Natural killer cell treated with Interleukin-12 subunit alpha and Interleukin-12 subunit beta and Interleukin-15 and Interleukin-18, amount 100 ng/mL, for 72 hours (primary cell): ENCODE measurements at regions not wholly inside any gene's neighbourhood (a gene's known extent, or its start where the extent isn't known, plus 50 kb on each side); places are given as distances from the start of the nearest gene placed in this dataset.
"Not testable (repeated sequence)": the region's sequence is repeated elsewhere in the genome, so short reads cannot be mapped to it uniquely, and the experiment has no call there.

Source experiments
- ATAC-seq, 2 donors: fragments of 150-1000 bp; cut with Tn5 transposase in 1 of 2; sonication (Bioruptor Pico), chemical (Tn5 transposase) in 1 of 2; 2 replicates each; pipeline ENCODE4 v1.10.0; 2021
- DNase-seq: peaks from one replicate; pipeline ENCODE4 v3.0.0; 2022; ENCODE audit warnings: low spot score
- H3K27ac Mint-ChIP-seq, 2 donors: 1 replicate in 1 of 2; 2 replicates in 1 of 2; pipeline ENCODE4 v1.8.0; 2022; ENCODE audit warnings: mixed read lengths in 2 of 2, mild to moderate bottlenecking in 1 of 2, moderate library complexity in 1 of 2
- H3K27me3 Mint-ChIP-seq, 2 donors: 1 replicate in 1 of 2; 2 replicates in 1 of 2; pipeline ENCODE4 v1.8.0; 2022; ENCODE audit warnings: mixed read lengths in 2 of 2
- H3K36me3 Mint-ChIP-seq: one replicate; pipeline ENCODE4 v1.8.0; 2022; ENCODE audit warnings: mixed read lengths
- H3K4me1 Mint-ChIP-seq, 2 donors: 1 replicate in 1 of 2; 2 replicates in 1 of 2; pipeline ENCODE4 v1.8.0; 2022; ENCODE audit warnings: low read depth in 2 of 2, mixed read lengths in 2 of 2, mild to moderate bottlenecking in 1 of 2
- H3K4me3 Mint-ChIP-seq: one replicate; pipeline ENCODE4 v1.8.0; 2022; ENCODE audit warnings: mixed read lengths
- H3K9me3 Mint-ChIP-seq: 2 replicates; pipeline ENCODE4 v1.8.0; 2022; ENCODE audit warnings: mixed read lengths

DNA sequence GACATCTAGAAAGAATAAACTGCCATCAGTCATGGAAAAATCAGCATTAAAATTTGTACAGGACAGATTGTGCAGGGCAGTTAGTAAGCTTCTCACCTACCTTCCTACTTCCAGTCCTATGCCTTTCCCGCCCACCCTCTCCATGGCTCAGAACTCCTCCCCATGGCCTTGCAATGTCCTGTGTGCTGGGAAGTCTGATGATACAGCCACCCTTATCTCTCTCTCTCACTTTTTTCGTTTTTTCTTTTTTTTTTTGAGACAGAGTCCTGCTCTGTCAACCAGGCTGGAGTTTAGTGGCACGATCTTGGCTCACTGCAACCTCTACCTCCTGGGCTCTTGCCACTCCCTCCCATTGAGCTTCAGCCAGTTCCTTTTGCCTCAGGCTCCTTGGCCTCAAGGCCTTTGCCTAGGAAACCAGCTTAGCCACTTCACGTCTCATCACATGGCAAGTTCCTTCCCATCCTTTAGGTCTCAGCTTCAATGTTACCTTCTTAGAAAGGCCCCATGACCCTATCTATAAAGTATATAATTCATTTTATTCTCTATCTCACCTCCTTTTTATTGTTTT lies 259.7 kb downstream of the NKX6-1 start:
- Mint-ChIP-seq H3K4me3 (no peak overlapping the region), H3K9me3 (peaks cover 9% of the 10 kb centered on the region), H3K27ac (no peak overlapping the region), H3K36me3 (no peaks in the 10 kb centered on the region), H3K27me3 (no peaks in the 10 kb centered on the region), H3K4me1 (no peaks in the 10 kb centered on the region)
- ATAC-seq (no peak), DNase-seq (no peak)

DNA sequence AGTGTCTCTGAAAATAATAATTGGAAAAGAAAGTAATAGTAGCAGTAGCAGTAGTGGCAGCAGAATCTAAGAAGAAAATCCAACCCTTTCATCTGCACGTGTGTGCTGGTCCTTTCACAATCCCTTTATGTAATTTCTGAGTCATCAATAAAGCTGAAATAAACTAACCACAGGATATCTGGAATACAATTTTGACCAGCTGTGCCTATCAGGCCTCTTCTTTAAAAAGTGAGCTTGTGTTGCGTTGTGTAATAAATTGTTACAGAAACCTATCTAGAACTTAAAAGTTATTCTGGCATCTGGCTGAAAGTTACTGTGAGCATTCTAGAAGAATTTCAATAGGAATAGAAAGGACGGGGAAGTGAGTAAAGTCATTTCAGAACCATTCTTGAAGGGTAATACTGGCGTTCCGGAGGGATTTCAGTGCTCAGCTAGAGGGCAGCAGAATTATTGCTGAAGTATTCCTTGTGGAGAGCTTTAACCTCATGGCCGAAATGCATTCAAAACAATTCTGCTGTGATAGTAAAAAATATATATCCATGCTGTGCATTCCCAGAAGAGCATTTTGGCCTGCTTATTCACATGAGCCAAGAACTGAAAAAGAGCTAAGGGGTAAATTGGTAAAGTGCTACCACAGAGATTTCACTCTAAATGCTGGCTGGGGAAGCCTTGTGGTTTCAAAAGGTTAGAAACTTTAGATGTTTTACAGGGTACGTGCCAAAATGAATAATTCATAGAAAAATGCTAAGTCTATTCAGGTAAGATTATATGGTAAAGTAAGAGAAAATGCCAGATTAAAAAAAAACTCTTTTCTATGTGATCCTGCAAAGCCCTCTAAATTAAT lies 260.6 kb downstream of the NKX6-1 start:
- DNase-seq (no peak), ATAC-seq (no peak)
- Mint-ChIP-seq H3K27ac (no peak overlapping the region), H3K27me3 (no peaks in the 10 kb centered on the region), H3K9me3 (peaks cover 9% of the 10 kb centered on the region), H3K36me3 (no peaks in the 10 kb centered on the region), H3K4me1 (no peaks in the 10 kb centered on the region), H3K4me3 (no peak overlapping the region)

DNA sequence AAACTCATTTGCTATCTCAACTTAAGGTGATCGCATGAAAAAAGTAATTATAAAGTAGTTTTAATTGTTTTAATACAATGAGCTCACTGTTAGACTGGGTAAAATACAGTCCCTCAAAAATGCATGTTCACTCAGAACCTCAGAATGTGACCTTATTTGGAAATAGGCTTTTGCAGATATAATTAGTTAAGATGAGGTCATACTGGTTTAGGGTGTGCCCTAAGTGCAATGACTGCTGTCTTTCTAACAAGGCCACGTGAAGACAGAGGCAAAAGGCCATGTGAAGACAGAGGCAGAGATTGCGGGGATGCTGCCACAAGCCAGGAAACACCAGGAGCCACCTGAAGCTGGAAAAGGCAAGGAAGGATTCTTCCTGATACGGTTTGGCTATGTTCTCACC lies 262.1 kb downstream of the NKX6-1 start:
- no peaks in the 10 kb centered on the region for H3K27me3 Mint-ChIP-seq
- H3K4me1 Mint-ChIP-seq = no peaks in the 10 kb centered on the region
- no peak overlapping the region for H3K27ac Mint-ChIP-seq
- DNase-seq (no peak), ATAC-seq (no peak)
- H3K4me3 Mint-ChIP-seq = no peak overlapping the region
- H3K36me3 Mint-ChIP-seq = no peaks in the 10 kb centered on the region
- peaks cover 12% of the 10 kb centered on the region for H3K9me3 Mint-ChIP-seq

DNA sequence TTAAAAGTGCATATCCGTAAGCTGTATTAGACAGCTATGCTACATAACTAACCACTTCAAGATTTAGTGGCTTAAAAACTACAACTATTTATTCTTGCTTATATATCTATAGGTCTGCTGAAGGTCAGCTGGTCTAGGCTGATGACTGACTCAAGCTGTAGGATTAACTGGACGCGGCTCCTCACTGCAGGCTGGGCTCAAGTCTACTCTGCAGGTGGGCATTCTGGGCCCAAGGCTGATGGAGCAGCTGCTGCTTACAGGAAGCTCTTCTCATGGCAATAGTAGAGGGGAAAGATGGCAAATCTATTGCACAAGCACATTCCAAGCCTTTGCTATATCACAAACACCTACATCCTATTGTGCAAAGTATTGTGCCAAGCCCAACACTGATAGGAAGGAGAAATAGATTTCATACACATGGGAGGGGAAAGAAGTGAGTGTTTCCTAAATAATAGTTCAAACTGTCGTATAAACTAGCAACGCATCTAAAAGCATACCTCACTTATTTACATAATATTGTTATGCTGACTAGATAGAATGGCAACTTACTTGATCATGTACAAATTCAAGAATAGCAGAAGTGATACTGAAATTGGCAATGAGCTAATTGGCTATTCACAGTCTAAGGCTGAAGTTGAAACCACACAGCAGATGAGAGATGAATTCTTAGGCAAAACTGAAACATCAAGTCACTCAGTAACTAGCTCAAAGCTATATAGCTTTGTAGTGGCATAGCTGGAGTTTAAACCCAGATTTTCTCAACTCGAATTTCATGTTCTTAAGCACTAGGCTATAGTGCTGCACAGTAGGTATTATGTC lies 263.8 kb downstream of the NKX6-1 start:
- DNase-seq (no peak), ATAC-seq (no peak)
- Mint-ChIP-seq H3K27ac (no peak overlapping the region), H3K36me3 (no peaks in the 10 kb centered on the region), H3K4me3 (no peak overlapping the region), H3K9me3 (peaks cover 18% of the 10 kb centered on the region), H3K27me3 (no peaks in the 10 kb centered on the region), H3K4me1 (no peaks in the 10 kb centered on the region)

GRCh38 chr4:84232309-84233095 lies 266.6 kb downstream of the NKX6-1 start:
- H3K9me3 Mint-ChIP-seq = peaks cover 21% of the 10 kb centered on the region
- ATAC-seq (no peak), DNase-seq (no peak)
- no peaks in the 10 kb centered on the region for H3K27me3 Mint-ChIP-seq
- H3K27ac Mint-ChIP-seq = no peak overlapping the region
- H3K4me1 Mint-ChIP-seq = no peaks in the 10 kb centered on the region
- no peaks in the 10 kb centered on the region for H3K36me3 Mint-ChIP-seq
- H3K4me3 Mint-ChIP-seq = no peak overlapping the region

GRCh38 chr4:84231539-84232055 lies 267.5 kb downstream of the NKX6-1 start:
- Mint-ChIP-seq H3K9me3 (peaks cover 23% of the 10 kb centered on the region), H3K4me3 (no peak overlapping the region), H3K36me3 (no peaks in the 10 kb centered on the region), H3K27me3 (no peaks in the 10 kb centered on the region), H3K4me1 (no peaks in the 10 kb centered on the region), H3K27ac (no peak overlapping the region)
- ATAC-seq = no peak
- DNase-seq = no peak

DNA sequence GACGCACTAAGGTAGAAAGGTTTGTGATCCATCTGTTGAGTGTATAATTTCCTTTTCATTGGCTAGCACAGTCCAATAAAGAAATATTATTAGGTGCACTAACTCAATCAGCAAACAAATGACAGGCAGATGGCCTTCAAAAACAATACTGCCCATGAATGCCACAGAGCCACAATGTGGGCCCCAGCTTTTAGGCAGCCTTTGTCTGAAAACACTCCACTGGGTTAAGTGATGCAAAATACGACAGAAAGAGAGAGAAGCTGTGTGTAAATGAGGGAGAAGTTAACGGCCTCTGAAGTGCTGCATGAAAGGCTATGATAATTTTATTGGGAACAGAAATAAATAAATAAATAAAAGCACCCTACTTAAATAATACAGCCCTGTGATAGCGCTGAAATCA lies 274.6 kb downstream of the NKX6-1 start:
- no peak for ATAC-seq
- Mint-ChIP-seq H3K4me3 (no peak overlapping the region), H3K27me3 (no peaks in the 10 kb centered on the region), H3K9me3 (peaks cover 10% of the 10 kb centered on the region), H3K27ac (no peak overlapping the region), H3K36me3 (no peaks in the 10 kb centered on the region), H3K4me1 (no peaks in the 10 kb centered on the region)
- no peak for DNase-seq

GRCh38 chr4:84221704-84222103 lies 277.4 kb downstream of the NKX6-1 start:
- H3K4me1 Mint-ChIP-seq = no peaks in the 10 kb centered on the region
- no peaks in the 10 kb centered on the region for H3K27me3 Mint-ChIP-seq
- no peaks in the 10 kb centered on the region for H3K36me3 Mint-ChIP-seq
- no peak for DNase-seq
- H3K27ac Mint-ChIP-seq = no peak overlapping the region
- ATAC-seq = no peak
- peaks cover 3% of the 10 kb centered on the region for H3K9me3 Mint-ChIP-seq
- no peak overlapping the region for H3K4me3 Mint-ChIP-seq

GRCh38 chr4:84220990-84221389 lies 278.1 kb downstream of the NKX6-1 start:
- Mint-ChIP-seq H3K4me3 (no peak overlapping the region), H3K27me3 (no peaks in the 10 kb centered on the region), H3K4me1 (no peaks in the 10 kb centered on the region), H3K9me3 (peaks cover 6% of the 10 kb centered on the region), H3K36me3 (no peaks in the 10 kb centered on the region), H3K27ac (no peak overlapping the region)
- DNase-seq (no peak), ATAC-seq (no peak)

- Mint-ChIP-seq H3K36me3 (no peaks in the 10 kb centered on the region), H3K9me3 (peaks cover 3% of the 10 kb centered on the region), H3K27ac (no peak overlapping the region), H3K4me3 (no peak overlapping the region), H3K27me3 (no peaks in the 10 kb centered on the region), H3K4me1 (no peaks in the 10 kb centered on the region)
- ATAC-seq = no peak
- no peak for DNase-seq
Observed at GRCh38 chr4:84219656-84220055, 279.4 kb downstream of the NKX6-1 start.

- no peaks in the 10 kb centered on the region for H3K27me3 Mint-ChIP-seq
- H3K4me3 Mint-ChIP-seq = no peak overlapping the region
- ATAC-seq = no peak
- no peak overlapping the region for H3K27ac Mint-ChIP-seq
- no peaks in the 10 kb centered on the region for H3K4me1 Mint-ChIP-seq
- DNase-seq = no peak
- no peaks in the 10 kb centered on the region for H3K36me3 Mint-ChIP-seq
- H3K9me3 Mint-ChIP-seq = peaks cover 3% of the 10 kb centered on the region
Observed at GRCh38 chr4:84218031-84218430, 281.1 kb downstream of the NKX6-1 start.

- Mint-ChIP-seq H3K4me1 (no peaks in the 10 kb centered on the region), H3K36me3 (no peaks in the 10 kb centered on the region), H3K27ac (no peak overlapping the region)
Observed at GRCh38 chr4:84215217-84215616, 283.9 kb downstream of the NKX6-1 start.

GRCh38 chr4:84206226-84206625 lies 292.9 kb downstream of the NKX6-1 start:
- not testable (repeated sequence) for H3K27ac Mint-ChIP-seq, ATAC-seq, H3K4me1 Mint-ChIP-seq, H3K27me3 Mint-ChIP-seq, DNase-seq, H3K4me3 Mint-ChIP-seq
- peaks cover 20% of the 10 kb centered on the region for H3K9me3 Mint-ChIP-seq
- H3K36me3 Mint-ChIP-seq = peaks cover 10% of the 10 kb centered on the region

More at GRCh38 chr4:84215217-84215616, 283.9 kb downstream of the NKX6-1 start:
- no peak for DNase-seq
- no peaks in the 10 kb centered on the region for H3K27me3 Mint-ChIP-seq
- ATAC-seq = no peak
- H3K4me3 Mint-ChIP-seq = no peak overlapping the region
- H3K9me3 Mint-ChIP-seq = peaks cover 3% of the 10 kb centered on the region
